GM13976 (cell line): ENCODE measurements at regions not wholly inside any gene's neighbourhood (a gene's known extent, or its start where the extent isn't known, plus 50 kb on each side); places are given as distances from the start of the nearest gene placed in this dataset.

Experiments
- DNase-seq: peaks from one replicate; pipeline ENCODE4 v3.0.0; 2012; ENCODE audit warnings: low spot score
- CTCF ChIP-seq: IDR thresholded peaks from 2 replicates; pipeline ENCODE4 v1.5.1; 2012; ENCODE audit warnings: borderline replicate concordance, mild to moderate bottlenecking; ENCODE audit not compliant: insufficient read depth; ENCODE audit errors: extremely low read depth, missing control alignments, control extremely low read depth
- in situ Hi-C: fragments of 300-500 bp; cut with MboI; formaldehyde crosslinking; loops from one replicate; pipeline ENCODE4 v1.12.0; 2022; ENCODE audit warnings: low sequenced_read_pairs, mixed read lengths, inconsistent platforms; ENCODE audit not compliant: unreplicated experiment

- no peak for DNase-seq
- TF ChIP-seq CTCF, result no peak
- in situ Hi-C loops, result no loop called here
Measured at GRCh38 chr2:154554046-154554445, 144.4 kb upstream of the KCNJ3 start.

- in situ Hi-C loops, result no loop called here
- no peak for TF ChIP-seq CTCF
- no peak for DNase-seq
Measured at GRCh38 chr2:154555710-154556109, 142.8 kb upstream of the KCNJ3 start.

GRCh38 chr2:154556146-154556545 lies 142.3 kb upstream of the KCNJ3 start:
- in situ Hi-C loops, result no loop called here
- no peak for DNase-seq
- TF ChIP-seq CTCF, result no peak

- no peak for TF ChIP-seq CTCF
- in situ Hi-C loops, result no loop called here
- no peak for DNase-seq
Measured at GRCh38 chr2:154556607-154557006, 141.9 kb upstream of the KCNJ3 start.

GRCh38 chr2:154557906-154558305 lies 140.6 kb upstream of the KCNJ3 start:
- no peak for TF ChIP-seq CTCF
- DNase-seq, result no peak
- in situ Hi-C loops, result no loop called here

GRCh38 chr2:154565433-154565832 lies 133.1 kb upstream of the KCNJ3 start:
- in situ Hi-C loops, result no loop called here
- no peak for TF ChIP-seq CTCF
- DNase-seq, result no peak

GRCh38 chr2:154568413-154568812 lies 130.1 kb upstream of the KCNJ3 start:
- DNase-seq, result no peak
- in situ Hi-C loops, result no loop called here
- no peak for TF ChIP-seq CTCF
